ENCODE measurements at regions not wholly inside any gene's neighbourhood (a gene's known extent, or its start where the extent isn't known, plus 50 kb on each side); places are given as distances from the start of the nearest gene placed in this dataset.

GRCh38 chrX:39577985-39578869, 519.5 kb downstream of the BCOR start:
- no peak for FAIRE-seq
- no peak for DNase-seq (ENCODE audit: insufficient read length, low spot score)
- no peak for TF ChIP-seq POLR2A (IDR thresholded peaks at IDR 0.05; ENCODE audit: low read depth, low read length)

- DNase-seq (ENCODE audit: insufficient read length, low spot score) (no peak), FAIRE-seq (no peak)
Measured at GRCh38 chrX:39580043-39580442, 517.7 kb downstream of the BCOR start.

GRCh38 chrX:39581411-39581810, 516.3 kb downstream of the BCOR start:
- no peak for DNase-seq (ENCODE audit: insufficient read length, low spot score)
- no peak for TF ChIP-seq POLR2A (IDR thresholded peaks at IDR 0.05; ENCODE audit: low read depth, low read length)
- no peak for FAIRE-seq

More at GRCh38 chrX:39580043-39580442, 517.7 kb downstream of the BCOR start:
- no peak for TF ChIP-seq POLR2A (IDR thresholded peaks at IDR 0.05; ENCODE audit: low read depth, low read length)

- FAIRE-seq (no peak), DNase-seq (ENCODE audit: insufficient read length, low spot score) (no peak)
- TF ChIP-seq POLR2A (IDR thresholded peaks at IDR 0.05; ENCODE audit: low read depth, low read length), result no peak
Measured at GRCh38 chrX:39582091-39582490, 515.7 kb downstream of the BCOR start.

- FAIRE-seq (no peak), DNase-seq (ENCODE audit: insufficient read length, low spot score) (no peak)
- TF ChIP-seq POLR2A (IDR thresholded peaks at IDR 0.05; ENCODE audit: low read depth, low read length), result no peak
Measured at GRCh38 chrX:39582976-39583375, 514.8 kb downstream of the BCOR start.

- DNase-seq (ENCODE audit: insufficient read length, low spot score) (no peak), FAIRE-seq (no peak)
- no peak for TF ChIP-seq POLR2A (IDR thresholded peaks at IDR 0.05; ENCODE audit: low read depth, low read length)
Measured at GRCh38 chrX:39585808-39586207, 511.9 kb downstream of the BCOR start.

- no peak for TF ChIP-seq POLR2A (IDR thresholded peaks at IDR 0.05; ENCODE audit: low read depth, low read length)
- FAIRE-seq (no peak), DNase-seq (ENCODE audit: insufficient read length, low spot score) (no peak)
Measured at GRCh38 chrX:39586359-39586758, 511.4 kb downstream of the BCOR start.

GRCh38 chrX:39591099-39591498, 506.7 kb downstream of the BCOR start:
- TF ChIP-seq POLR2A (IDR thresholded peaks at IDR 0.05; ENCODE audit: low read depth, low read length), result no peak
- FAIRE-seq (no peak), DNase-seq (ENCODE audit: insufficient read length, low spot score) (no peak)

GRCh38 chrX:39592776-39593175, 505.0 kb downstream of the BCOR start:
- TF ChIP-seq POLR2A (IDR thresholded peaks at IDR 0.05; ENCODE audit: low read depth, low read length), result no peak
- DNase-seq (ENCODE audit: insufficient read length, low spot score) (no peak), FAIRE-seq (no peak)

- FAIRE-seq, result no peak
- no peak for DNase-seq (ENCODE audit: insufficient read length, low spot score)
- TF ChIP-seq POLR2A (IDR thresholded peaks at IDR 0.05; ENCODE audit: low read depth, low read length), result no peak
Measured at GRCh38 chrX:39595977-39596376, 501.8 kb downstream of the BCOR start.

- no peak for TF ChIP-seq POLR2A (IDR thresholded peaks at IDR 0.05; ENCODE audit: low read depth, low read length)
- no peak for DNase-seq (ENCODE audit: insufficient read length, low spot score)
- no peak for FAIRE-seq
Measured at GRCh38 chrX:39596437-39596836, 501.3 kb downstream of the BCOR start.

GRCh38 chrX:39599339-39599738, 498.4 kb downstream of the BCOR start:
- no peak for TF ChIP-seq POLR2A (IDR thresholded peaks at IDR 0.05; ENCODE audit: low read depth, low read length)
- FAIRE-seq (no peak), DNase-seq (ENCODE audit: insufficient read length, low spot score) (no peak)

- FAIRE-seq, result no peak
- TF ChIP-seq POLR2A (IDR thresholded peaks at IDR 0.05; ENCODE audit: low read depth, low read length), result no peak
- DNase-seq (ENCODE audit: insufficient read length, low spot score), result no peak
Measured at GRCh38 chrX:39600222-39600621, 497.5 kb downstream of the BCOR start.

- FAIRE-seq, result no peak
- no peak for TF ChIP-seq POLR2A (IDR thresholded peaks at IDR 0.05; ENCODE audit: low read depth, low read length)
- no peak for DNase-seq (ENCODE audit: insufficient read length, low spot score)
Measured at GRCh38 chrX:39601231-39602177, 496.3 kb downstream of the BCOR start.
